ENCODE measurements at regions not wholly inside any gene's neighbourhood (a gene's known extent, or its start where the extent isn't known, plus 50 kb on each side); places are given as distances from the start of the nearest gene placed in this dataset.

GRCh38 chr22:19611590-19611989 lies 87.4 kb upstream of the CLDN5 start:
- DNase-seq (ENCODE audit: low spot score, unreplicated experiment): no peak
- no peaks in the 10 kb centered on the region for H3K9me3 Mint-ChIP-seq (ENCODE audit: low read depth)
- H3K27me3 Mint-ChIP-seq: peaks cover 49% of the 10 kb centered on the region
- TF ChIP-seq CTCF (IDR thresholded peaks at IDR 0.05; ENCODE audit: unreplicated experiment): no peak
- H3K4me1 Mint-ChIP-seq (ENCODE audit: low read depth): peaks cover 3% of the 10 kb centered on the region
- H3K4me3 Mint-ChIP-seq (ENCODE audit: low read depth): no peak overlapping the region
- no peak overlapping the region for H3K27ac Mint-ChIP-seq
- H3K36me3 Mint-ChIP-seq (ENCODE audit: insufficient read depth): no peaks in the 10 kb centered on the region

GRCh38 chr22:19612866-19613572 lies 88.8 kb upstream of the CLDN5 start:
- Mint-ChIP-seq H3K4me1 (ENCODE audit: low read depth) (peaks cover 3% of the 10 kb centered on the region), H3K4me3 (ENCODE audit: low read depth) (no peak overlapping the region)
- no peak for DNase-seq (ENCODE audit: low spot score, unreplicated experiment)

GRCh38 chr22:19614536-19614863 lies 90.3 kb upstream of the CLDN5 start:
- H3K9me3 Mint-ChIP-seq (ENCODE audit: low read depth): no peaks in the 10 kb centered on the region
- no peaks in the 10 kb centered on the region for H3K36me3 Mint-ChIP-seq (ENCODE audit: insufficient read depth)
- no peak for TF ChIP-seq CTCF (IDR thresholded peaks at IDR 0.05; ENCODE audit: unreplicated experiment)
- no peak for DNase-seq (ENCODE audit: low spot score, unreplicated experiment)
- H3K27me3 Mint-ChIP-seq: peaks cover 38% of the 10 kb centered on the region
- H3K27ac Mint-ChIP-seq: no peak overlapping the region
- peaks cover 3% of the 10 kb centered on the region for H3K4me1 Mint-ChIP-seq (ENCODE audit: low read depth)
- no peak overlapping the region for H3K4me3 Mint-ChIP-seq (ENCODE audit: low read depth)

More at GRCh38 chr22:19612866-19613572, 88.8 kb upstream of the CLDN5 start:
- Mint-ChIP-seq H3K9me3 (ENCODE audit: low read depth) (no peaks in the 10 kb centered on the region), H3K36me3 (ENCODE audit: insufficient read depth) (no peaks in the 10 kb centered on the region), H3K27ac (no peak overlapping the region), H3K27me3 (peaks cover 43% of the 10 kb centered on the region)
- TF ChIP-seq CTCF (IDR thresholded peaks at IDR 0.05; ENCODE audit: unreplicated experiment): no peak

GRCh38 chr22:19615001-19615461 lies 90.8 kb upstream of the CLDN5 start:
- Mint-ChIP-seq H3K4me3 (ENCODE audit: low read depth) (no peak overlapping the region), H3K36me3 (ENCODE audit: insufficient read depth) (no peaks in the 10 kb centered on the region), H3K27ac (no peak overlapping the region), H3K27me3 (peaks cover 41% of the 10 kb centered on the region), H3K9me3 (ENCODE audit: low read depth) (no peaks in the 10 kb centered on the region), H3K4me1 (ENCODE audit: low read depth) (peaks cover 3% of the 10 kb centered on the region)
- no peak for DNase-seq (ENCODE audit: low spot score, unreplicated experiment)
- no peak for TF ChIP-seq CTCF (IDR thresholded peaks at IDR 0.05; ENCODE audit: unreplicated experiment)

- TF ChIP-seq CTCF (IDR thresholded peaks at IDR 0.05; ENCODE audit: unreplicated experiment): no peak
- Mint-ChIP-seq H3K4me1 (ENCODE audit: low read depth) (peaks cover 3% of the 10 kb centered on the region), H3K27me3 (peaks cover 39% of the 10 kb centered on the region), H3K36me3 (ENCODE audit: insufficient read depth) (no peaks in the 10 kb centered on the region), H3K27ac (no peak overlapping the region), H3K4me3 (ENCODE audit: low read depth) (no peak overlapping the region), H3K9me3 (ENCODE audit: low read depth) (no peaks in the 10 kb centered on the region)
- no peak for DNase-seq (ENCODE audit: low spot score, unreplicated experiment)
Observed at GRCh38 chr22:19615867-19616581, 91.8 kb upstream of the CLDN5 start.
